Mucosa of gallbladder (tissue), 1 donor: ENCODE measurements at regions not wholly inside any gene's neighbourhood (a gene's known extent, or its start where the extent isn't known, plus 50 kb on each side); places are given as distances from the start of the nearest gene placed in this dataset.

Experiments used
- DNase-seq: peaks from one replicate; pipeline ENCODE4 v3.0.0-alpha.2; 2020; ENCODE audit warnings: low spot score
- donor health status: DM: no; HTN: no; CAD: no.

- no peak for DNase-seq
Observed at GRCh38 chr11:104594228-104594958, 303.9 kb downstream of the CASP12 start.

GRCh38 chr11:104588970-104589369 is 309.3 kb downstream of the CASP12 start:
- DNase-seq: no peak

GRCh38 chr11:104588446-104588845 is 309.8 kb downstream of the CASP12 start:
- DNase-seq: no peak

- no peak for DNase-seq
Observed at GRCh38 chr11:104584823-104585222, 313.4 kb downstream of the CASP12 start.

GRCh38 chr11:104583857-104584256 is 314.4 kb downstream of the CASP12 start:
- no peak for DNase-seq

GRCh38 chr11:104582431-104582830 is 315.8 kb downstream of the CASP12 start:
- no peak for DNase-seq

- DNase-seq: no peak
Observed at GRCh38 chr11:104581246-104581980, 316.8 kb downstream of the CASP12 start.

- no peak for DNase-seq
Observed at GRCh38 chr11:104573441-104573990, 324.7 kb downstream of the CASP12 start.

- DNase-seq: no peak
Observed at GRCh38 chr11:104572279-104572678, 326.0 kb downstream of the CASP12 start.

GRCh38 chr11:104570078-104570701 is 328.1 kb downstream of the CASP12 start:
- no peak for DNase-seq

GRCh38 chr11:104565583-104565961 is 332.7 kb downstream of the CASP12 start:
- no peak for DNase-seq

- no peak for DNase-seq
Observed at GRCh38 chr11:104564921-104565582, 333.2 kb downstream of the CASP12 start.

GRCh38 chr11:104556606-104557301 is 341.5 kb downstream of the CASP12 start:
- DNase-seq: no peak

GRCh38 chr11:104549019-104549418 is 349.2 kb downstream of the CASP12 start:
- no peak for DNase-seq

- DNase-seq: no peak
Observed at GRCh38 chr11:104547996-104548661, 350.1 kb downstream of the CASP12 start.

- no peak for DNase-seq
Observed at GRCh38 chr11:104546501-104546900, 351.8 kb downstream of the CASP12 start.

GRCh38 chr11:104541701-104542100 is 356.6 kb downstream of the CASP12 start:
- DNase-seq: no peak

- DNase-seq: no peak
Observed at GRCh38 chr11:104538313-104538712, 359.9 kb downstream of the CASP12 start.

GRCh38 chr11:104534278-104534677 is 364.0 kb downstream of the CASP12 start:
- DNase-seq: no peak

GRCh38 chr11:104531894-104532293 is 366.4 kb downstream of the CASP12 start:
- no peak for DNase-seq

GRCh38 chr11:104531075-104531474 is 367.1 kb upstream of the PDGFD start:
- no peak for DNase-seq
